ENCODE measurements at regions not wholly inside any gene's neighbourhood (a gene's known extent, or its start where the extent isn't known, plus 50 kb on each side); places are given as distances from the start of the nearest gene placed in this dataset.

- no peak for TF ChIP-seq JUND (IDR thresholded peaks at IDR 0.05; ENCODE audit: low read length)
These were observed 383.0 kb upstream of the RARB start (continued) for GRCh38 chr3:25044762-25045710.

Data from H1 (cell line).